Tibial nerve (tissue), 4 donors: ENCODE measurements at regions not wholly inside any gene's neighbourhood (a gene's known extent, or its start where the extent isn't known, plus 50 kb on each side); places are given as distances from the start of the nearest gene placed in this dataset.

ENCODE experiments used
- DNase-seq, 2 donors: peaks; one replicate each; pipeline ENCODE4 v3.0.0-alpha.2; 2019; ENCODE audit warnings: low spot score in 2 of 2
- H3K27ac ChIP-seq, 4 donors: fragments of 200-600 bp; sonication (generic) in 3 of 4; one replicate each; pipeline ENCODE4 v1.5.1; 2017 to 2019; ENCODE audit warnings: mild to moderate bottlenecking in 1 of 4
- H3K27me3 ChIP-seq, 2 donors: fragments of 200-600 bp; sonication (generic) in 1 of 2; one replicate each; pipeline versions ENCODE4 v1.5.1 to v1.6.0; 2017 to 2019
- H3K36me3 ChIP-seq, 3 donors: fragments of 200-600 bp; sonication (generic); one replicate each; pipeline ENCODE4 v1.5.1; 2018 to 2019
- H3K4me1 ChIP-seq, 4 donors: fragments of 200-600 bp; sonication (generic) in 3 of 4; one replicate each; pipeline ENCODE4 v1.5.1; 2017 to 2019
- H3K4me3 ChIP-seq, 4 donors: fragments of 200-600 bp; sonication (generic) in 3 of 4; one replicate each; pipeline ENCODE4 v1.5.1; 2017 to 2019; ENCODE audit warnings: mild to moderate bottlenecking in 1 of 4, moderate library complexity in 1 of 4
- H3K9me3 ChIP-seq, 4 donors: fragments of 200-600 bp; sonication (generic) in 3 of 4; one replicate each; pipeline ENCODE4 v1.5.1; 2017 to 2019
- CTCF ChIP-seq, 5 experiments: fragments of 200-600 bp in 3 of 5; fragments of 450-650 bp in 2 of 5; sonication (generic) in 3 of 5; IDR thresholded peaks; one replicate each; pipeline ENCODE4 v1.5.1; 2016 to 2019; ENCODE audit warnings: antibody characterized with exemption in 5 of 5, mild to moderate bottlenecking in 3 of 5, moderate library complexity in 2 of 5
- EP300 ChIP-seq, 2 donors: sonication (generic); formaldehyde crosslinking; IDR thresholded peaks; one replicate each; pipeline ENCODE4 v1.6.1; 2017; ENCODE audit warnings: antibody characterized with exemption in 2 of 2, mild to moderate bottlenecking in 1 of 2
- POLR2A ChIP-seq, 2 donors: fragments of 450-650 bp; IDR thresholded peaks; one replicate each; pipeline ENCODE4 v1.6.1; 2017; ENCODE audit warnings: antibody characterized with exemption in 2 of 2, mild to moderate bottlenecking in 2 of 2, moderate library complexity in 2 of 2
- WGBS, 2 donors: methylation state at CpG; one replicate each; pipeline ENCODE4 v1.1.5; 2018; 5-methylcytosine and 5-hydroxymethylcytosine counted together

GRCh38 chr11:127631974-127632373 is 631.4 kb upstream of the KIRREL3 start:
- no peak overlapping the region for H3K4me3 ChIP-seq
- 74 to 81% methylated on average over 5 of the region's 5 CpGs for WGBS, 2 donors
- H3K36me3 ChIP-seq, result no peaks in the 10 kb centered on the region
- H3K4me1 ChIP-seq, result no peaks in the 10 kb centered on the region
- no peak overlapping the region for H3K27ac ChIP-seq
- H3K27me3 ChIP-seq, result no peaks in the 10 kb centered on the region
- TF ChIP-seq EP300 (IDR thresholded peaks at IDR 0.05), result no peak
- TF ChIP-seq CTCF (IDR thresholded peaks at IDR 0.05), result no peak
- TF ChIP-seq POLR2A (IDR thresholded peaks at IDR 0.05), result no peak
- no peak for DNase-seq
- H3K9me3 ChIP-seq, result no peaks in the 10 kb centered on the region

- Histone ChIP-seq H3K27ac (no peak overlapping the region), H3K4me3 (no peak overlapping the region), H3K4me1 (no peaks in the 10 kb centered on the region), H3K27me3 (no peaks in the 10 kb centered on the region), H3K9me3 (no peaks in the 10 kb centered on the region), H3K36me3 (no peaks in the 10 kb centered on the region)
- no peak for DNase-seq
- 83 to 90% methylated on average over 3 of the region's 3 CpGs for WGBS, 2 donors
- TF ChIP-seq EP300 (IDR thresholded peaks at IDR 0.05) (no peak), POLR2A (IDR thresholded peaks at IDR 0.05) (no peak), CTCF (IDR thresholded peaks at IDR 0.05) (no peak)
Observed at GRCh38 chr11:127629200-127629599, 628.6 kb upstream of the KIRREL3 start.

- 83 to 84% methylated on average over 5 of the region's 5 CpGs for WGBS, 2 donors
Observed at GRCh38 chr11:127628458-127628785, 627.9 kb upstream of the KIRREL3 start.

GRCh38 chr11:127627629-127628457 is 627.3 kb upstream of the KIRREL3 start:
- Histone ChIP-seq H3K4me3 (no peak overlapping the region), H3K36me3 (no peaks in the 10 kb centered on the region), H3K27me3 (no peaks in the 10 kb centered on the region), H3K27ac (no peak overlapping the region), H3K4me1 (no peaks in the 10 kb centered on the region), H3K9me3 (no peaks in the 10 kb centered on the region)
- TF ChIP-seq EP300 (IDR thresholded peaks at IDR 0.05) (no peak), POLR2A (IDR thresholded peaks at IDR 0.05) (no peak), CTCF (IDR thresholded peaks at IDR 0.05) (no peak)
- DNase-seq, result no peak
- WGBS, 2 donors, result 42 to 47% methylated on average over 12 of the region's 12 CpGs

More at GRCh38 chr11:127628458-127628785, 627.9 kb upstream of the KIRREL3 start:
- no peaks in the 10 kb centered on the region for H3K9me3 ChIP-seq
- H3K4me1 ChIP-seq, result no peaks in the 10 kb centered on the region
- no peak for DNase-seq
- no peaks in the 10 kb centered on the region for H3K27me3 ChIP-seq
- no peaks in the 10 kb centered on the region for H3K36me3 ChIP-seq
- H3K4me3 ChIP-seq, result no peak overlapping the region
- no peak overlapping the region for H3K27ac ChIP-seq
- TF ChIP-seq CTCF (IDR thresholded peaks at IDR 0.05), result no peak
- TF ChIP-seq POLR2A (IDR thresholded peaks at IDR 0.05), result no peak
- no peak for TF ChIP-seq EP300 (IDR thresholded peaks at IDR 0.05)

GRCh38 chr11:127627204-127627603 is 626.6 kb upstream of the KIRREL3 start:
- Histone ChIP-seq H3K4me1 (no peaks in the 10 kb centered on the region), H3K4me3 (no peak overlapping the region), H3K27me3 (no peaks in the 10 kb centered on the region), H3K9me3 (no peaks in the 10 kb centered on the region), H3K27ac (no peak overlapping the region), H3K36me3 (no peaks in the 10 kb centered on the region)
- DNase-seq, result no peak
- TF ChIP-seq CTCF (IDR thresholded peaks at IDR 0.05), result no peak
- TF ChIP-seq EP300 (IDR thresholded peaks at IDR 0.05), result no peak
- TF ChIP-seq POLR2A (IDR thresholded peaks at IDR 0.05), result no peak
- WGBS, 2 donors, result 84 to 93% methylated on average over 1 of the region's 1 CpG
